ENCODE measurements at regions not wholly inside any gene's neighbourhood (a gene's known extent, or its start where the extent isn't known, plus 50 kb on each side); places are given as distances from the start of the nearest gene placed in this dataset.

GRCh38 chr2:105969552-105969951, 224.5 kb downstream of the UXS1 start:
- DNase-seq (no peak), ATAC-seq (no peak)
- Histone ChIP-seq H3K9me3 (no peaks in the 10 kb centered on the region), H3K4me3 (no peak overlapping the region), H3K36me3 (no peaks in the 10 kb centered on the region), H3K27ac (no peak overlapping the region), H3K4me1 (no peaks in the 10 kb centered on the region), H3K27me3 (no peaks in the 10 kb centered on the region)
- 76% methylated on average over 7 of the region's 7 CpGs for WGBS (ENCODE audit: insufficient coverage, low coverage, low lambda C conversion rate, missing lambda C conversion rate)
- TF ChIP-seq POLR2A (IDR thresholded peaks at IDR 0.05) (no peak), CTCF (IDR thresholded peaks at IDR 0.05) (no peak)
- intact Hi-C loops (cut with DNase I) = no loop called here

- Histone ChIP-seq H3K27me3 (no peaks in the 10 kb centered on the region), H3K9me3 (no peaks in the 10 kb centered on the region), H3K4me3 (no peak overlapping the region), H3K36me3 (no peaks in the 10 kb centered on the region), H3K27ac (no peak overlapping the region), H3K4me1 (no peaks in the 10 kb centered on the region)
- TF ChIP-seq CTCF (IDR thresholded peaks at IDR 0.05) = no peak
- TF ChIP-seq POLR2A (IDR thresholded peaks at IDR 0.05) = no peak
- ATAC-seq = no peak
- WGBS (ENCODE audit: insufficient coverage, low coverage, low lambda C conversion rate, missing lambda C conversion rate) = 61% methylated on average over 5 of the region's 6 CpGs
- DNase-seq = no peak
- intact Hi-C loops (cut with DNase I) = no loop called here
Observed at GRCh38 chr2:105962221-105962620, 217.5 kb downstream of the NCK2 start.

GRCh38 chr2:105961599-105962146, 217.0 kb downstream of the NCK2 start:
- Histone ChIP-seq H3K9me3 (no peaks in the 10 kb centered on the region), H3K27me3 (no peaks in the 10 kb centered on the region), H3K27ac (no peak overlapping the region), H3K4me3 (no peak overlapping the region), H3K36me3 (no peaks in the 10 kb centered on the region), H3K4me1 (no peaks in the 10 kb centered on the region)
- intact Hi-C loops (cut with DNase I) = no loop called here
- WGBS (ENCODE audit: insufficient coverage, low coverage, low lambda C conversion rate, missing lambda C conversion rate) = 81% methylated on average over 5 of the region's 6 CpGs
- TF ChIP-seq CTCF (IDR thresholded peaks at IDR 0.05) (no peak), POLR2A (IDR thresholded peaks at IDR 0.05) (no peak)
- ATAC-seq (no peak), DNase-seq (no peak)

- no peaks in the 10 kb centered on the region for H3K36me3 ChIP-seq
- H3K9me3 ChIP-seq = no peaks in the 10 kb centered on the region
- no peaks in the 10 kb centered on the region for H3K4me1 ChIP-seq
- DNase-seq = no peak
- no peak for TF ChIP-seq POLR2A (IDR thresholded peaks at IDR 0.05)
- no peak for TF ChIP-seq CTCF (IDR thresholded peaks at IDR 0.05)
- H3K4me3 ChIP-seq = no peak overlapping the region
- H3K27ac ChIP-seq = no peak overlapping the region
- H3K27me3 ChIP-seq = no peaks in the 10 kb centered on the region
- ATAC-seq = no peak
- 90% methylated on average over 3 of the region's 4 CpGs for WGBS (ENCODE audit: insufficient coverage, low coverage, low lambda C conversion rate, missing lambda C conversion rate)
- intact Hi-C loops (cut with DNase I) = no loop called here
Observed at GRCh38 chr2:105959357-105959756, 214.6 kb downstream of the NCK2 start.

GRCh38 chr2:105954891-105955290, 210.2 kb downstream of the NCK2 start:
- no peaks in the 10 kb centered on the region for H3K36me3 ChIP-seq
- H3K27ac ChIP-seq = no peak overlapping the region
- H3K4me3 ChIP-seq = no peak overlapping the region
- DNase-seq (no peak), ATAC-seq (no peak)
- intact Hi-C loops (cut with DNase I) = no loop called here
- no peak for TF ChIP-seq CTCF (IDR thresholded peaks at IDR 0.05)
- WGBS (ENCODE audit: insufficient coverage, low coverage, low lambda C conversion rate, missing lambda C conversion rate) = 100% methylated on average over 3 of the region's 3 CpGs
- H3K4me1 ChIP-seq = no peaks in the 10 kb centered on the region
- H3K27me3 ChIP-seq = no peaks in the 10 kb centered on the region
- no peaks in the 10 kb centered on the region for H3K9me3 ChIP-seq
